ENCODE measurements at regions not wholly inside any gene's neighbourhood (a gene's known extent, or its start where the extent isn't known, plus 50 kb on each side); places are given as distances from the start of the nearest gene placed in this dataset.

- H3K27me3 Mint-ChIP-seq (ENCODE audit: low read depth) = no peaks in the 10 kb centered on the region
- H3K4me1 Mint-ChIP-seq (ENCODE audit: low read depth) = no peaks in the 10 kb centered on the region
- no peak overlapping the region for H3K4me3 Mint-ChIP-seq
- CTCF ChIA-PET = no interaction called here
- no peaks in the 10 kb centered on the region for H3K9me3 Mint-ChIP-seq
- H3K27ac Mint-ChIP-seq = no peak overlapping the region
- intact Hi-C loops (cut with micrococcal nuclease) = no loop called here
- no peak for DNase-seq
- H3K36me3 Mint-ChIP-seq (ENCODE audit: low read depth) = no peaks in the 10 kb centered on the region
Measured at GRCh38 chr12:97745406-97746101, 282.9 kb downstream of the RMST start.

GRCh38 chr12:97748298-97748697 is 285.7 kb downstream of the RMST start:
- Mint-ChIP-seq H3K27me3 (ENCODE audit: low read depth) (no peaks in the 10 kb centered on the region), H3K27ac (no peak overlapping the region), H3K36me3 (ENCODE audit: low read depth) (no peaks in the 10 kb centered on the region), H3K4me3 (no peak overlapping the region), H3K4me1 (ENCODE audit: low read depth) (no peaks in the 10 kb centered on the region), H3K9me3 (no peaks in the 10 kb centered on the region)
- CTCF ChIA-PET = no interaction called here
- no peak for DNase-seq
- intact Hi-C loops (cut with micrococcal nuclease) = no loop called here

- no peaks in the 10 kb centered on the region for H3K9me3 Mint-ChIP-seq
- no peaks in the 10 kb centered on the region for H3K36me3 Mint-ChIP-seq (ENCODE audit: low read depth)
- DNase-seq = no peak
- no peak overlapping the region for H3K4me3 Mint-ChIP-seq
- intact Hi-C loops (cut with micrococcal nuclease) = no loop called here
- H3K27ac Mint-ChIP-seq = no peak overlapping the region
- no peaks in the 10 kb centered on the region for H3K4me1 Mint-ChIP-seq (ENCODE audit: low read depth)
- H3K27me3 Mint-ChIP-seq (ENCODE audit: low read depth) = no peaks in the 10 kb centered on the region
- CTCF ChIA-PET = no interaction called here
Measured at GRCh38 chr12:97751704-97752103, 289.1 kb downstream of the RMST start.

- DNase-seq = no peak
- Mint-ChIP-seq H3K36me3 (ENCODE audit: low read depth) (no peaks in the 10 kb centered on the region), H3K27me3 (ENCODE audit: low read depth) (no peaks in the 10 kb centered on the region), H3K27ac (no peak overlapping the region), H3K4me3 (no peak overlapping the region), H3K4me1 (ENCODE audit: low read depth) (no peaks in the 10 kb centered on the region), H3K9me3 (no peaks in the 10 kb centered on the region)
- intact Hi-C loops (cut with micrococcal nuclease) = no loop called here
- CTCF ChIA-PET = no interaction called here
Measured at GRCh38 chr12:97752129-97752528, 289.5 kb downstream of the RMST start.

- intact Hi-C loops (cut with micrococcal nuclease) = no loop called here
- no peak for DNase-seq
- H3K9me3 Mint-ChIP-seq = no peaks in the 10 kb centered on the region
- no peak overlapping the region for H3K4me3 Mint-ChIP-seq
- no peak overlapping the region for H3K27ac Mint-ChIP-seq
- no peaks in the 10 kb centered on the region for H3K36me3 Mint-ChIP-seq (ENCODE audit: low read depth)
- H3K4me1 Mint-ChIP-seq (ENCODE audit: low read depth) = no peaks in the 10 kb centered on the region
- no peaks in the 10 kb centered on the region for H3K27me3 Mint-ChIP-seq (ENCODE audit: low read depth)
- CTCF ChIA-PET = interaction anchor here (0.6 kb wide), 1 partner anchor 401 kb away, joined by 3 read pairs; no protein-coding TSS in a partner anchor
Measured at GRCh38 chr12:97753332-97753731, 290.7 kb downstream of the RMST start.

GRCh38 chr12:97754306-97754705 is 291.7 kb downstream of the RMST start:
- no peaks in the 10 kb centered on the region for H3K9me3 Mint-ChIP-seq
- no peak overlapping the region for H3K27ac Mint-ChIP-seq
- DNase-seq = no peak
- intact Hi-C loops (cut with micrococcal nuclease) = no loop called here
- CTCF ChIA-PET = no interaction called here
- H3K36me3 Mint-ChIP-seq (ENCODE audit: low read depth) = no peaks in the 10 kb centered on the region
- H3K4me3 Mint-ChIP-seq = no peak overlapping the region
- no peaks in the 10 kb centered on the region for H3K4me1 Mint-ChIP-seq (ENCODE audit: low read depth)
- H3K27me3 Mint-ChIP-seq (ENCODE audit: low read depth) = no peaks in the 10 kb centered on the region

- intact Hi-C loops (cut with micrococcal nuclease) = no loop called here
- Mint-ChIP-seq H3K4me1 (ENCODE audit: low read depth) (no peaks in the 10 kb centered on the region), H3K36me3 (ENCODE audit: low read depth) (no peaks in the 10 kb centered on the region), H3K4me3 (no peak overlapping the region), H3K27ac (no peak overlapping the region), H3K27me3 (ENCODE audit: low read depth) (no peaks in the 10 kb centered on the region), H3K9me3 (peaks cover 4% of the 10 kb centered on the region)
- CTCF ChIA-PET = no interaction called here
- DNase-seq = no peak
Measured at GRCh38 chr12:97756066-97756666, 293.6 kb downstream of the RMST start.

GRCh38 chr12:97756741-97757140 is 294.1 kb downstream of the RMST start:
- Mint-ChIP-seq H3K4me1 (ENCODE audit: low read depth) (no peaks in the 10 kb centered on the region), H3K27ac (no peak overlapping the region), H3K9me3 (peaks cover 4% of the 10 kb centered on the region), H3K4me3 (no peak overlapping the region), H3K36me3 (ENCODE audit: low read depth) (no peaks in the 10 kb centered on the region), H3K27me3 (ENCODE audit: low read depth) (no peaks in the 10 kb centered on the region)
- intact Hi-C loops (cut with micrococcal nuclease) = no loop called here
- DNase-seq = no peak
- CTCF ChIA-PET = no interaction called here

GRCh38 chr12:97757481-97758193 is 295.0 kb downstream of the RMST start:
- H3K27me3 Mint-ChIP-seq (ENCODE audit: low read depth) = no peaks in the 10 kb centered on the region
- CTCF ChIA-PET = interaction anchor here (0.5 kb wide), 1 partner anchor 8 kb away, joined by 5 read pairs; no protein-coding TSS in a partner anchor
- no peak for DNase-seq
- H3K4me3 Mint-ChIP-seq = no peak overlapping the region
- peaks cover 6% of the 10 kb centered on the region for H3K9me3 Mint-ChIP-seq
- intact Hi-C loops (cut with micrococcal nuclease) = no loop called here
- H3K36me3 Mint-ChIP-seq (ENCODE audit: low read depth) = no peaks in the 10 kb centered on the region
- H3K4me1 Mint-ChIP-seq (ENCODE audit: low read depth) = no peaks in the 10 kb centered on the region
- H3K27ac Mint-ChIP-seq = no peak overlapping the region

- H3K4me3 Mint-ChIP-seq = no peak overlapping the region
- H3K27me3 Mint-ChIP-seq (ENCODE audit: low read depth) = no peaks in the 10 kb centered on the region
- H3K27ac Mint-ChIP-seq = no peak overlapping the region
- intact Hi-C loops (cut with micrococcal nuclease) = no loop called here
- no peaks in the 10 kb centered on the region for H3K36me3 Mint-ChIP-seq (ENCODE audit: low read depth)
- no peaks in the 10 kb centered on the region for H3K4me1 Mint-ChIP-seq (ENCODE audit: low read depth)
- peaks cover 6% of the 10 kb centered on the region for H3K9me3 Mint-ChIP-seq
- DNase-seq = no peak
- CTCF ChIA-PET = no interaction called here
Measured at GRCh38 chr12:97758194-97758501, 295.5 kb downstream of the RMST start.

- H3K27ac Mint-ChIP-seq = no peak overlapping the region
- no peaks in the 10 kb centered on the region for H3K4me1 Mint-ChIP-seq (ENCODE audit: low read depth)
- intact Hi-C loops (cut with micrococcal nuclease) = no loop called here
- no peak overlapping the region for H3K4me3 Mint-ChIP-seq
- no peak for DNase-seq
- no peaks in the 10 kb centered on the region for H3K27me3 Mint-ChIP-seq (ENCODE audit: low read depth)
- H3K36me3 Mint-ChIP-seq (ENCODE audit: low read depth) = no peaks in the 10 kb centered on the region
- peaks cover 6% of the 10 kb centered on the region for H3K9me3 Mint-ChIP-seq
- CTCF ChIA-PET = no interaction called here
Measured at GRCh38 chr12:97758586-97758985, 296.0 kb downstream of the RMST start.

GRCh38 chr12:97760601-97761000 is 298.0 kb downstream of the RMST start:
- Mint-ChIP-seq H3K4me1 (ENCODE audit: low read depth) (no peaks in the 10 kb centered on the region), H3K9me3 (peaks cover 6% of the 10 kb centered on the region), H3K4me3 (no peak overlapping the region), H3K27ac (no peak overlapping the region), H3K27me3 (ENCODE audit: low read depth) (no peaks in the 10 kb centered on the region), H3K36me3 (ENCODE audit: low read depth) (no peaks in the 10 kb centered on the region)
- intact Hi-C loops (cut with micrococcal nuclease) = no loop called here
- DNase-seq = no peak
- CTCF ChIA-PET = no interaction called here

GRCh38 chr12:97763113-97763512 is 300.5 kb downstream of the RMST start:
- CTCF ChIA-PET = no interaction called here
- intact Hi-C loops (cut with micrococcal nuclease) = no loop called here
- Mint-ChIP-seq H3K27ac (no peak overlapping the region), H3K4me1 (ENCODE audit: low read depth) (no peaks in the 10 kb centered on the region), H3K36me3 (ENCODE audit: low read depth) (no peaks in the 10 kb centered on the region), H3K4me3 (no peak overlapping the region), H3K9me3 (peaks cover 6% of the 10 kb centered on the region), H3K27me3 (ENCODE audit: low read depth) (no peaks in the 10 kb centered on the region)
- DNase-seq = no peak
